Left renal cortex interstitium (tissue), 4 donors: ENCODE measurements at regions not wholly inside any gene's neighbourhood (a gene's known extent, or its start where the extent isn't known, plus 50 kb on each side); places are given as distances from the start of the nearest gene placed in this dataset.

ENCODE experiments used
- DNase-seq, 4 donors: peaks; one replicate each; pipeline ENCODE4 v3.0.0-alpha.2; 2013; ENCODE audit warnings: low read depth in 4 of 4, low spot score in 2 of 4, missing footprints in 1 of 4

DNA sequence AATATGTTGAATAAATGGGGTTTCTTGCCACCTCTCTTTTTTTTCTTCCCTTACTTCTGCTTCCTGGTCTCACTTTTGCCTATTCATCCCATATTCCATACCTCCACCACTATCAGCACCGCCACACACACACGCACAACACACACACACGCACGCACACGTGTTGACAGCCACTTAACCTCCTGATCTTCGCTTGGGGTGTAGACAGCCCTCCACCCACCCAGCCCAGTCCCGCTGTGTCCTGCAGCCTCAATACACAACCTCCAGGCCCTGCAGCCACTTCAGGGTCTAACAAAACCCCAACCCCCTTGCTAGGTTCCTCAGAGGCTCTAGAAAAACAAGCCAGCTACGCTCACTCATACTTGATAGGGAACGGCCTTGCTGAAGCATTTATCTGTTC lies 72.3 kb downstream of the LINC00237 start:
- DNase-seq, result no peak

DNA sequence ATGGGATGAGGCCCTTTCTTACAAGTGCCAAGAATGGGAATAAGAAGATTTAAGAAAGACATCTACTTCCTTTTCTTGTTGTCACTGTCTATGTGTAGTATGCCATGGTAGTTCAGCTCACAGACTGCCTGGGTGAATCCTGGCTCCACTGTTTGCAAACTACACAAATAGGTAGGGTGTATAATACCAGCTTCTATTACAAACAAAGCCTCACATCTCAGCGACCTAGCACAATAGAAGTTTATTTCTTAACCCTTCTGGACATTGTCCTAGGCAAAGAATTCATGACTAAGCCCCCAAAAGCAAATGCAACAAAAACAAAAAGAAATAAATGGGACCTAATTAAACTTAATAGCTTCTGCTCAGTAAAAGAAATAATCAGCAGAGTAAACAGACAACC lies 74.5 kb downstream of the LINC00237 start:
- DNase-seq, result no peak

DNA sequence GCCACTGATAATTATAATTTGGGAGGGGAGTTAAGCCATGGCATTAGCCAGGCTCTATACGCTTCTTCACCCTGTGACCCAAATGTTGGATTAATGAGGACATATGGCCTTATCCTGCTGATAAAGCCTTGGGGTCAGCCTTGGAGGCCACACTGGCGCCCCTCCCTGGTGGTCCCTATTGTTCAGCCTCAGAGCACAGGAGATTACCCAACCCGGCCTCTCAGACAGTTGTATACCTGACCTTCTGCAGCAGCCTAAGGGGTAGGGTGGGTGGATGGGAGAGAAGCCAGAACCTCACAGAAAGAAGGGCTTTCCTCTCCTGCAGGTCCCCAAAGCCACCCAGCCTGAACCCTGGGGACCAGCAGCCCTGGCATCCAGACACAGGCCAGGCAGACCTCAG lies 76.8 kb downstream of the LINC00237 start:
- no peak for DNase-seq

DNA sequence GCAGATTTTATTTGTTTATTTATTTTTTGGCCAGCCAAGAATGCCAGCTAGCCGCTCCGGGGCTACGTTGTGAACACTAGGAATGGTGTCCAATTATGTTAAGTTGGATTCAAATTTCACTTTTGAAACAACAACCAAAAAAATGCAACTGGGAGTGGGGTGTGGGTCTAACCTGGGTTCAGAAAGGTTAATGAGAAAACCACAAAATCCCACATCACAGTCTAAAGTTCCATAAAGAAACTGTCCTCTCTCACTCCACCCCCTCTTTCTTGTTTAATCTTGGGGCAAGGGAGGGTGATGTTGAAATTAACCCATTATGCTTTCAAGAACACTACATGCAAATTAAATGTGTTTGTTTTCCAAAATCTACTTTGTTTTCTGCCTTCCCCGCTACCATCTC lies 77.2 kb downstream of the LINC00237 start:
- no peak for DNase-seq

DNA sequence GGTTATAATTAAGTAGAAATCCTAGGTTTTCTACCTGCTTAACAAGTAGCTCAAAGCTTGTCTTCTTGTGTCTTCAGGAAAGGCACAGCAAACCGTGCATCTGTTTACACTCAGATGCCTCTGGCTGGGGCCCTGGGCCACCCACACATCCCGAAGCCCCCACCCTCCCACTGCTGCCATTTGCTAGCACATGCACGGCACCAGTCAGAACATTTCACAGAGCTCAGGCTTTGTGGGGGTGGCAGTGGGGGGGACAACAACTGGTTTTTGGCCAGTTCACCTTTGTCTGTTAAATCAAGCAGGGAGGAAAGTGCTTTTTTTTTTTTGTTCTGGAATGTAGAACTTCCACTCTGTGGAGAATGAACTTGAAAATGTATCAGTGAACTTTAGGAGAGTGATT lies 77.7 kb downstream of the LINC00237 start:
- DNase-seq, result no peak

DNA sequence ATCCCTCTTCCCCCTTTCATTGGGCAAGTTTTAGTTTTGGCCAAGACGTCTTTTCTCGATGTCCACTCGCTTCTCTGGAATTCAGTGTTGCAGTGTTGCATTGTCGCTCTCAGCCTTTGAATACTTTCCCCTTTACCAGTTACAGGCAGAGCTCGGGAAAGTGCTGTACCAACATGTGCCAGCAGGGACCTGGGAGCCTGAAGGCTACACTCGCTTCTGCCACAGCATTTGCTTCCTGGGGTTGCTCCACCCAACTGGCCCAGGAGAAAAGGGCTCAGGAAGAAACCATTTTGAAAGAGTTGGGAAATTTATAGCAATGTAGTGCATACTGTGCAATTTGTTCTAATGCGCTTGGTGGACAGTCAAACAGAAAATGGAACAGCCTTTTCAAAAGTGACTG lies 78.6 kb downstream of the LINC00237 start:
- DNase-seq, result no peak

DNA sequence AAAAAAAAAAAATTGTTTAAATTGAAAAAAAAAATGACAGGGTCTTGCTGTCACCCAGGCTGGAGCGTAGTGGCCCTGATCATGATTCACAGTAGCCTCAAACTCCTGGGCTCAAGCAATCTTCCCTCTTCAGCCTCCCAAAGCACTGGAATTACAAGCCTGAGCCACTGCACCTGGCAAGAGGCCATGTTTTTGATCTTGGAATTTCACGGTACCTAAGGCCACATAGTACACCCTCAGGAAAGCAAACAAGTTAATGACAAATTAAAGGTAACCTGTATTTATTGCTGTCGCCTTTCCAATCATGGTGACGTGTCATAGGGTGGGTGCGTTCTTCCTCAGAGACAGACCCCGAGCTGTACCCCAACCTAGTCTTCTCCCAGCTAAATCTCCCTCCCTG lies 79.2 kb downstream of the LINC00237 start:
- DNase-seq, result no peak

DNA sequence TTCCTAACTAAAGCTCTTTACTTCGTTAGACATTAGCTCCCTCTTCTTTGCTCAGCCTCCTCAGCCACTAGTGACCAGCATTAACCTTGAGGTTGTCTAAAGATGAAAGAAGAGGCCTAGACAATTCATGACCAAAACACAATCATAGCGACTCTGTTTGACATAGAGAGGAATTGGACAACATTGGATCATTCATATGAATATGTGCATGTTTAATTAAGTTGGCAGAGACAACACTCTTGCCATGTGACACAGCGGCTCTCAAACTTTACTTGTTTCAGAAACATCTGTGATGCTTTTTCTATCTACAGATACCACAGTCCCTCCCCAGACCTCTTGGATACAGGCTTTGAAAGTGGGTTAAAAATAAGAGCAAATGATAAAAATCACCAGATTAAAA lies 81.7 kb downstream of the LINC00237 start:
- no peak for DNase-seq

DNA sequence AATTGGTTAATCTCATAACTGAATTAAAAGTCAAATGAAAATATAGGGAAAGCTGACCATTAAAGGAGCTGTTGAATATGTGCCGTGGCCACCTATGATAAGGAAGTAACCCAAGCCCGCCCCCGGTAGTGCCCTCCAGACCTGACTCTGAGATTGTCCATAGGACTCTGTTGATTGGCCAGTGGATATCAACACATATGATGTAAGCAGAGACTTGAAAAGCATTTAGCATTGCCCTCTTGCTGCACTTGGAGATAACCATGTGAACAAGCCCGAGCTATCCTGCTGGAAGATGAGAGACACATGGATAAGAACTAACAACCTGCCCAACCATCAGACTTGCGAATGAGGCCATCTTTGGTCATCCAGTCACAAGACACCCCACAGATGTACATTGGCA lies 83.2 kb downstream of the LINC00237 start:
- no peak for DNase-seq

DNA sequence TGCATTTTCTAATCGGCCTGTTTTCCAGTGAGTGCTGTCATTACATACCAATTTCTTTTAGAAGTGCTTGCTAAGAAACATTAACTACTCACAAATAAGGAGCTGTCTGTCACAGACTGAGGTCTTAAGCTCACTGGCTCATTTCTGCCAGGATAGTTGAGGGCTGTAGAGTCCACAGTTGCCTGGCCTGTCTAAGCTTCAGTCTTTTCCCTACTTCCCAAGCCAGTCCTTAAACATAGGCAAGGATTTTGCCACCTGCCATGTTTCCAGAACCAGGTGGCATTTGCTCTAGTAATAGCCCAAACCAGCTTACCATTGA lies 84.7 kb downstream of the LINC00237 start:
- no peak for DNase-seq

DNA sequence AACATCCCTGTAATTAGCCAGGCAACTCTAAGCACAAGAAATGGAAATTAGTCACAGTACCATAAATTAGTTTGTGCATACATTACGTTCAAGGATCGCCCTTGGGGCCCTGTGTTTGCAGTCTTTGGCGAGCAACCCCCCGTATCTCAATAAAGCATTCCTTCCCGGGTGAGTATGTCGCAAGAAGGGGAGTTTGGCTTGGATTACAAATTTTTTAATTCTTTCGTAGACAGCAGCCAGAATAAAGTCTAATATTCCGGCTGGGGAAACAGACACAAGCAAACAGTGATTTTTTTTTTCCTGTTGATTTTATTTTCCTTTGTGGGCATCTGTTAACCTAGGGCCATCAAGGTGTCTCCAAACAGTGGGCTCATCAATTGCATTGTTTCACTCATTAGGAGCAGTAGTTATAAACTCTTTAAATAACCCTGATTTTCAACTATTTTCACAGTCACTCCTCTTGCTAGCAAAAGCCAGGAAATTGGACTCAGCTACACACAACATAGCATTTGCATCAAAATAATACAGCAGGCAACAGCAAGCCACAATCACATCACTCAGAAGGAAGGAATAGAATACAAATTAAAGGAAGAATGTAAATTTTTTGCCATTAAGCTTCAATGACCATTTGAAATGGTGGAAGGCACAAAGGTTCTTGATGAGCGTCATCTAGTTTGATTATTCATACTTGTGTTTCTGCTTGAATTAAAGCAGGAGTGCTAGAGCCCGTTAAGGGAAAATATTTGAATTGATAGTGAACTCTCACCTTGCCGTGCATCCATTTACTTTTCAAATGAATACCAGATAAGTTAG lies 85.3 kb downstream of the LINC00237 start:
- no peak for DNase-seq

DNA sequence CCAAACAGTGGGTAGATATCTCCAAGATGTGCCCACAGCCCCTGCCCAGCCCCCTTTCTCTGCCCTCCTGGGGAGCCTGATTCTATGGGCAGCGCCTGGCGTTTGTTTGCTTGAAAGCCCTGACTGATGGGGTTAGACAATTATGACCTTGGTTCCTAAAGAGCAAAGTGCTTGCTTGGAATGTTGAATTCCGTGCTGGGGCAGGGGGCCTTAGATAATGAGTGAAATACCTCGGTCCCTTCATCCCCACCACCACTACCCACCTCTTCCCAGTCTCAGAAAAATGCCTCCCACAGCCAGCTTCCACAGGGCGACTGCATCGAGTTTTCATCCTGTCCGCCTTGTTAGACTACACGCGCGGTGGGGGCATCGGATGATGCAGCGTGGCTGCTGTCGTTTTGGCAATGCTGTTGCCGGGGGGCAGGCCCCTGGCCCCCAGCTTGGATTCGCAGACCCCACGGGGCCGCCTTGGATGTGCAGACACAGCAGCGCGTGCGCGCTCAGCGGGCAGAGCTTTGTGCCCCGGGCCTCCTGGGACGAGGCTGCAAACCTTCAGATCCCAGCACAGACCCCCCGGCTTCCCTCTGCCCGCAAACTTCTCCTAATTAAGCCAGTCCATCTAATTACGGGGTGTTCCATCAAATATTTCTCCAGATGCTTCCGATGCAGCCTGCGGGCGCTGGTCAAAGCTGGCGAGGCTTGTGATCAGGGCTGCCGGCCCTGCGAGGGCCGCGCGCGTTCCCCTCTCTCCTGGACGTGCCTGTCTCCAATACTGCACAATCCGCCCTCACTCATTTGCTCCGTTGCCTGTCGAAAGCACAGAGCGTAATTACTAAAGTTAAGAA lies 86.1 kb downstream of the LINC00237 start:
- DNase-seq, result no peak

DNA sequence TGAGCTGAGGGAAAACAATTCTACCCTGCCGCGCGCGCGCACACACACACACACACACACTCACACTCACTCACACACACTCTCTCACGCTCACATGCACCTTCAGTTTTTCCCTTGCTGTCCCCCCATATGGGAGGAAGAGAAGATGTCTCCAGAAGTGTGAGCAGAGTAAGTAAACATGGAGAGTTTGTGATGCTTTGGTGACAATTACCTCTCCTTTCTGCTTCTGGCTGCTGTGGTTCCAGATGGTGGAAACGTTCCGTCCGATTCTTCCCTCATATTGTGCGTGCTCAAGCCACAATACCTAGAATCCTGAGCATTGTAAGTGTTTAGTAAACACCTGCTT lies 86.7 kb downstream of the LINC00237 start:
- no peak for DNase-seq

DNA sequence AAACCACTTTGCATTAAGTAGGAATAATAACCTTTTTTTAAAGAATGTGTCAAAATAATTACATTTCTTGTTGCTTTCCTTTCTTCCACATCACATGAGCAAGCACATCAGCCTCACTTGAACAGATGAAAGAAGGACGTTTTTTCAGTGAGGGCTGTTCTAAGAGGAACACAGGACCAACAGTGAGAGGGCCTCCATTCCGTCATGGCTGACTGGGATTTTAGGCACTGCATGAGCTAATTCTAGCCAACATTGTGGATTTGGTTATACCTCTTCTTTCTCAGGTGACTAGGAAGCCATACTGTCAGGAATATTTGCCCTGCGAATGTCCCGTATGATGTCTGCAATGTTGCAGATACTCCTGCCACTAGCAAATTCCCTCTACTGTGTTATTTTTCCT lies 87.6 kb downstream of the LINC00237 start:
- no peak for DNase-seq

DNA sequence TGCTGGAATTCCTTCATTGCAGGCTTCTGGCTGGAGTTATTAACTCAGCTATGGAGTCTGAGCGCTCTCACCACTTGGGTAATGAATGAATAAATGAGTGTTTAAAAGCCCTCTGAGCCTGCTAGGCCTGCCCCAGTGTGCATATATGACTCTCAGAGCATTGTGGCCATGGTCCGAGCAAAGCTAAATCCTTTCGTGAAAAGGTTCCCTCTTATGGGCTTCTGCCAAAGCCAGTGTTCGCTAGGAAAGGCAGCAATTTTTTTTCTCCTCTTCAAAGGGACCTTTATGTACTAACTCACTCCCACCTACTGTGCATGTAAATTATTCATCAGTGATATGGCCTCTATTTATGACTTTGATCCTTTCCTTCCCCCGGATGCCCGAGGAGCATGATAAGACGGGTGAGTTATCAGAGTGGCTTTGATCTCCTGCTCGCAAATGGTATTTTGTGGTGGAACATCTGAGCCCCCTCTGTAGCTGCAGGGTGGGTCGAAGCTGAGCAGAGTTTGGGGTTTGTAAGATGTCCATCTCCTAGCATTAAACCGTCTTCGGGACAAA lies 88.6 kb downstream of the LINC00237 start:
- DNase-seq, result no peak

DNA sequence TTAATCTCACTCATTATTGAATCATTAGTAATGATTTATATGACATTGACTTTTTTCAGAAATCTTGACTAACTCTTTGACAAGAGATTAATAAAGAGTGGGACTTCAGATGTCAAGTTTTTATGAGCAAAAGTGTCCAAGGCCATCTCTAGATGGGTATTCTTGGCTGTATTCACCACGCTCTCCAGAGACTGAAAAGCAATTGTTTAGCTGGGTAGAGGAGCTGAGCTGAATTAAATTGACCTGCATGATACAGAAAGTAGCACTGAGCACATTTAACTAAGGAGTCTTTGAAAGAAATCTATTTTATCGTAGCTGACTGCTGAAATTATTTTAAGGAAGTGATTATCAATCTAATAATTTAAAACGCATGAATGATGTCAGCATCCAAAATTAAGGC lies 89.4 kb downstream of the LINC00237 start:
- DNase-seq, result no peak

DNA sequence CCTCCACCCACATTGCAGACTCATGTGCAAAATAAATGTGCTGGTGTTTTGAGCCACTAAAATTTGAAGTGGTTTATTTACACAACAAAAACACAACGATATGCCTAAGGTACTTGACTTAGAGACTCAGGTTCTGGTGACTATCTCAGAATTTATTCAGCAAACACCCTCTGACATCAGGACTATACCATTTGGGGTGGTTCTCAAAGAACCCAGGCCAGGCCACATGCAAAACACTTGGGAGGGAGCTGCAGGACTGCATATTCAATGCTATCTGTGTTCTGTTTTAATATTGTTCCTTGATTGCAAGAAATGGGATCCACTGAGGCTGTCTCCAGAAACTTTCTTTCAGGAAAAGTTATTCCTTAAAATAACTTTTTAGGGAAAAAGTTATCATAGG lies 91.6 kb downstream of the LINC00237 start:
- no peak for DNase-seq

DNA sequence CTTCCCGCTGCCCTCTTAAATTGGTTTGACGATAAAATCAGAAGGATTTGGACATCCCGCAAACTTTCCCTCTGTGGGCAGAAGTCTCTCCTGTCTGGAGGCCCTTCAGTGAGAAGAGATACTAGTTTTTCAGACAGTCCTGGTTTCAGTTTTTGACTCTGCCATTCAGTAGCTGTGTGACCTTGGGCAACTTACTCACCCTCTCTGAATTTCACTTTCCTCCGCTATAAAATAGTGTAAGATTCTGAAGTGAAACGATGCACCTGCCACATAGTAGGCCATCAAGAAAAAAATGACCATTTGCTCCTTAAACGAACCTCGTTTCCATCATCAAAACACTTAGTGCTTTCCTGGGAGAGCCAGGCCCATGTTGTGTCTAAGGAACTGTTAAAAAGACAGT lies 97.2 kb downstream of the LINC00237 start:
- DNase-seq, result no peak

DNA sequence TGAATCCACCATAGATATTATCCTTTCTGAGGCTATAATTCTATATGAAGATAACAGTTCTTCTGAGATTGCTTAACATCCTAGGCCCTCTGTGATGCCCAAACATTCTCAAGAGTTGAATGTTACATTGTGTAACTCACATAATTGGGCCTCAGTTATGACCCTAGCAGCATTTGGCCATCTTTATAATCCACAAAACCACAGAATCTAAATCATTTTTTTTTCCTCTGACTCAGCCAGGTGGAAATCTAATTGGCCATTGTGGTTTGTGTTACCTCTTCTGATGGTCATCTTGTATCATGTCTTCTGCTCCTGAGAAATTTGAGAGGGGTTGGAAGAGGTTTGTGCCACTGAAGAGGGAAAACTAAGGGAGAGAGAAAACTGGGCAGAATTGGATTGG lies 99.5 kb downstream of the LINC00237 start:
- DNase-seq, result no peak

DNA sequence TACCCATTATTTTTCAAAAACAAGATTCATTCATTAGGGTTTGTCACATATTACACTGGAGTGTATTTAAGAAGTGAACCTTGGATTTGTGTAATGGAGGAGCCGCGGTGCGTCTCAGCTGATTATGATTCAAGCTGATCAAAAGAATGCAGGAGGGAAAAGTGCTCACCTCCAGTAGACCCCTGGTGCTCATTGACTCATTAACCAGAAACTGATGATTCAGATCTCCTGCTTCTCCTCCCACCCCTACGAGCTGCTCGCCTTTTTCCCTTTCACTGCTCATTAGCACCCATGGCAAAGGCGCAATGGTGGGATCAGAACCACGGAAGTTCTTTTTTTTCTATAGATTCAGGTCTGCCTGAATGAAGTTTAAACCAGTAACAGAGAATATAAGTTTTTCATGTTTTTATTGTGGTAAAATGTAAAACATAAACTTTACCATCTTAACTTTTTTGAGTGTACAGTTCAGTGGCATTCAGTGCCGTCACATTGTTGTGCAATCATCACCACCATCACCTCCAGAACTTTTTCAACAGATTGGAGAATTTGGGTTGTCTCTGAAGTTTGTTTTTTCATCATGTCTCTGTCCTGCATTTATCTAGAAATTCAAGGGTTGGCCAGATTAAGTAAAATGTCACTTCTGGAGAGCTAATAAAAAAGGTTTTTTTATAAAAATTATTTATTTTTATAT lies 101.6 kb downstream of the LINC00237 start:
- no peak for DNase-seq

DNA sequence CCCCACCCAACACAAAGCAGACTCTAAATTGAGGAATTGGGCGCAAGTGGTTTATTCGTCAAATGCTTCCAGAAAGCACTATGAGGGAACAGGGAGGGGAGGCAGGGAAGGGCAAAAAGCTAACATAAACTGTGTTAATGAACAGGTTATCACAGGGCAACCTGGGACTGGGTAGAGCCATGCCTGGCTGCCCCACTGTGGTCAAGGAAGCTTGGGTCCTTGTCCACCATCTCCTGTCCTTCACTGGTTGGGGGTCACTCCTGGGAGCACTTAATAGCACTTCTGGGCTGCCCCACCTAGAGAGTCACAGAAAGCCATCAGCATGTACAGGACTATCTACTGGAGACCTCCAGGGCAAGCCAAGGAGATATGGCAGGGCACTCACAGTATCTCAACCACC lies 102.3 kb downstream of the LINC00237 start:
- no peak for DNase-seq

DNA sequence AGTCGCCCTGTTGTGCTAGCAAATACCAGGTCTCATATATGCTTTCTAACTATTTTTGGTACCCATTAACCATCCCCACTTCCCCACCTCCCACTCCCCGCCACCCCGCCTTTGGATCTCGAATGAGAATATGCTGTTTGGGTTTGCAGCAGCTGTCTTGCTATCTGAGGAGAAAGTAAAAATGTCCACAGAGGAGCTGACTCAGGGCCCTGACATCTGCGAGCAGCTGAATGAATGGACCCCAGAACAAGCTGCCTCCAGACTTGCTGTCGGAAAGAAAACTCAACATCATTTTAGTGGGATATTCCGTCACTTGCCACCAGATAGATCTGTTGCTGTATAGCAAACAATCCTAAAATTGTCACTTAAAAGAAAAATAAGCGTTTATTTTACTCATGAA lies 103.7 kb downstream of the LINC00237 start:
- no peak for DNase-seq
